ENCODE measurements at regions not wholly inside any gene's neighbourhood (a gene's known extent, or its start where the extent isn't known, plus 50 kb on each side); places are given as distances from the start of the nearest gene placed in this dataset.

DNA sequence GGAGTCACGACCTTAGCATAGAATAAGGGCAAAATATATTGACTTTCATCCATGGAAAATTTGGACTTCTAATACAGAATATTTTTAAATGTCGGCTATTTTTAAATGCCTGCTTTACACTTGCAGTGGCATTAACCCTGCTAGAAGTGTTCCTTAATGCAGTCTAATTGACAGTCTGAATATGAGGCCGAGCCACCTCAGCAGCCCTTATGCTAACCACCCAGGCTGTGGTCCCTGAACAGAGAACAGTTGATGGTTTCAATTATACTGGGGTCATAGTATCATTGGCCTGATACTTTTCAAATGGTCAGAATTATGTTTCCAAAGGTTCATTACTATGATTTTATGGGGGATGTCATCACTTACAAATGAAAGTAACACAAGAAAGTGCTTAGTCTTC, 764.7 kb upstream of the SLITRK1 start:
- TF ChIP-seq, protein P1, sequence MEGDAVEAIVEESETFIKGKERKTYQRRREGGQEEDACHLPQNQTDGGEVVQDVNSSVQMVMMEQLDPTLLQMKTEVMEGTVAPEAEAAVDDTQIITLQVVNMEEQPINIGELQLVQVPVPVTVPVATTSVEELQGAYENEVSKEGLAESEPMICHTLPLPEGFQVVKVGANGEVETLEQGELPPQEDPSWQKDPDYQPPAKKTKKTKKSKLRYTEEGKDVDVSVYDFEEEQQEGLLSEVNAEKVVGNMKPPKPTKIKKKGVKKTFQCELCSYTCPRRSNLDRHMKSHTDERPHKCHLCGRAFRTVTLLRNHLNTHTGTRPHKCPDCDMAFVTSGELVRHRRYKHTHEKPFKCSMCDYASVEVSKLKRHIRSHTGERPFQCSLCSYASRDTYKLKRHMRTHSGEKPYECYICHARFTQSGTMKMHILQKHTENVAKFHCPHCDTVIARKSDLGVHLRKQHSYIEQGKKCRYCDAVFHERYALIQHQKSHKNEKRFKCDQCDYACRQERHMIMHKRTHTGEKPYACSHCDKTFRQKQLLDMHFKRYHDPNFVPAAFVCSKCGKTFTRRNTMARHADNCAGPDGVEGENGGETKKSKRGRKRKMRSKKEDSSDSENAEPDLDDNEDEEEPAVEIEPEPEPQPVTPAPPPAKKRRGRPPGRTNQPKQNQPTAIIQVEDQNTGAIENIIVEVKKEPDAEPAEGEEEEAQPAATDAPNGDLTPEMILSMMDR (IDR thresholded peaks at IDR 0.05), result no peak
- TF ChIP-seq POLR2AphosphoS5 (IDR thresholded peaks at IDR 0.05) (no peak), POLR2A (IDR thresholded peaks at IDR 0.05) (no peak)

Data from upper lobe of left lung (tissue), 4 donors.